A549 (cell line): ENCODE measurements at regions not wholly inside any gene's neighbourhood (a gene's known extent, or its start where the extent isn't known, plus 50 kb on each side); places are given as distances from the start of the nearest gene placed in this dataset.

ENCODE experiments used
- ATAC-seq, 2 experiments: fragments of 200-7000 bp in 1 of 2; fragments of >200 bp in 1 of 2; cut with Nextera tagmentation in 1 of 2; cut with Tn5 transposase in 1 of 2; 3 replicates each; pipeline versions ENCODE4 v1.8.0 to v1.9.1; 2018 to 2020; ENCODE audit warnings: mild to moderate bottlenecking in 1 of 2, moderate library complexity in 1 of 2
- CTCF ChIA-PET: fragments of 300-600 bp; sonication (Branson Sonifier 250); formaldehyde crosslinking; extraction: SDS; loops from one replicate; lab custom pipeline; 2021; ENCODE audit warnings: antibody characterized with exemption, inconsistent platforms; lab: Yijun Ruan, JAX
- POLR2A ChIA-PET: fragments of 350-600 bp; formaldehyde crosslinking; extraction: SDS; loops from one replicate; lab custom pipeline; 2021; ENCODE audit warnings: antibody characterized with exemption, inconsistent platforms; lab: Yijun Ruan, JAX
- DNase-seq, 2 experiments: peaks; one replicate each; pipeline versions ENCODE4 v3.0.0 to v3.0.0-alpha.2; 2011 to 2016; ENCODE audit warnings: low read depth in 1 of 2, low spot score in 1 of 2
- FAIRE-seq: peaks from 2 replicates; lab custom pipeline; 2011; peaks lifted over from hg19 to GRCh38; lab: Jason Lieb, UNC
- H3K27ac ChIP-seq, 2 experiments: fragments of >200 bp; sonication (Bioruptor Twin); formaldehyde crosslinking; 3 replicates each; pipeline ENCODE4 v1.5.1; 2016 to 2017
- H3K4me1 ChIP-seq: fragments of >200 bp; sonication (Bioruptor Twin); formaldehyde crosslinking; 3 replicates; pipeline ENCODE4 v1.6.1; 2016
- H3K4me2 ChIP-seq: fragments of >200 bp; sonication (Bioruptor Twin); formaldehyde crosslinking; 3 replicates; pipeline ENCODE4 v1.6.1; 2016
- H3K4me3 ChIP-seq: fragments of >200 bp; sonication (Bioruptor Twin); formaldehyde crosslinking; 3 replicates; pipeline ENCODE4 v1.5.1; 2016
- H3K9me3 ChIP-seq: fragments of >200 bp; sonication (Bioruptor Twin); formaldehyde crosslinking; 3 replicates; pipeline ENCODE4 v1.6.1; 2016
- BHLHE40 ChIP-seq: IDR thresholded peaks from 2 replicates; pipeline ENCODE4 v1.6.1; 2012; ENCODE audit warnings: low read depth, low read length, inconsistent platforms
- CEBPB ChIP-seq, 2 experiments: fragments of >200 bp in 1 of 2; sonication (Bioruptor Twin) in 1 of 2; formaldehyde crosslinking in 1 of 2; IDR thresholded peaks; 2 replicates each; pipeline ENCODE4 v1.6.1; 2012 to 2016
- CHD2 ChIP-seq: fragments of 150-350 bp; IDR thresholded peaks from 2 replicates; pipeline ENCODE4 v1.6.1; 2014; ENCODE audit warnings: low read length; ENCODE audit not compliant: partially characterized antibody
- CHD4 ChIP-seq: fragments of 200-600 bp; sonication (generic); IDR thresholded peaks from 2 replicates; pipeline ENCODE4 v1.6.1; 2016; ENCODE audit warnings: antibody characterized with exemption, mild to moderate bottlenecking, borderline replicate concordance
- EHF ChIP-seq: fragments of 250-450 bp; sonication (Bioruptor Pico); IDR thresholded peaks from 2 replicates; pipeline ENCODE4 v1.5.0; 2020; ENCODE audit warnings: mild to moderate bottlenecking
- ELK1 ChIP-seq: fragments of 150-350 bp; IDR thresholded peaks from 2 replicates; pipeline ENCODE4 v1.6.1; 2014; ENCODE audit warnings: low read depth, mild to moderate bottlenecking, low read length
- EP300 ChIP-seq, 2 experiments: fragments of >200 bp; sonication (Bioruptor Twin); formaldehyde crosslinking; IDR thresholded peaks; 2 replicates in 1 of 2; 3 replicates in 1 of 2; pipeline ENCODE4 v1.6.1; 2016 to 2017
- FOSB ChIP-seq: fragments of 250-450 bp; sonication (Bioruptor Pico); IDR thresholded peaks from 2 replicates; pipeline ENCODE4 v1.5.0; 2020; ENCODE audit warnings: mild to moderate bottlenecking, moderate library complexity
- HEYL ChIP-seq: fragments of 250-450 bp; sonication (Bioruptor Pico); IDR thresholded peaks from 2 replicates; pipeline ENCODE4 v1.8.0; 2021; ENCODE audit warnings: mild to moderate bottlenecking, moderate library complexity
- HOXA7 ChIP-seq: fragments of 250-450 bp; sonication (Bioruptor Pico); IDR thresholded peaks from 2 replicates; pipeline ENCODE4 v1.5.0; 2020; ENCODE audit warnings: mild to moderate bottlenecking, moderate library complexity
- HOXB5 ChIP-seq: fragments of 250-450 bp; sonication (Bioruptor Pico); IDR thresholded peaks from 2 replicates; pipeline ENCODE4 v1.5.0; 2020; ENCODE audit warnings: mild to moderate bottlenecking, moderate library complexity
- MAX ChIP-seq: IDR thresholded peaks from 2 replicates; pipeline ENCODE4 v1.6.1; 2012
- MAZ ChIP-seq: fragments of 150-350 bp; IDR thresholded peaks from 2 replicates; pipeline ENCODE4 v1.6.1; 2014; ENCODE audit warnings: antibody characterized with exemption, low read depth, low read length, borderline replicate concordance
- NFE2L2 ChIP-seq: fragments of 150-350 bp; conservative IDR thresholded peaks from 2 replicates; pipeline ENCODE4 v1.6.1; 2014; ENCODE audit warnings: low read length
- NPAS2 ChIP-seq: fragments of 250-450 bp; sonication (Bioruptor Pico); IDR thresholded peaks from 2 replicates; pipeline ENCODE4 v1.8.0; 2022; ENCODE audit warnings: mild to moderate bottlenecking, moderate library complexity, borderline replicate concordance
- PHF8 ChIP-seq: fragments of 200-600 bp; sonication (generic); IDR thresholded peaks from 2 replicates; pipeline ENCODE4 v1.6.1; 2016; ENCODE audit warnings: low read depth, mild to moderate bottlenecking, antibody characterized with exemption, moderate library complexity, borderline replicate concordance
- POLR2A ChIP-seq: IDR thresholded peaks from 2 replicates; pipeline ENCODE4 v1.6.1; 2012; ENCODE audit warnings: mild to moderate bottlenecking, low read length
- POLR2AphosphoS2 ChIP-seq: conservative IDR thresholded peaks from 2 replicates; pipeline ENCODE4 v1.6.1; 2012; ENCODE audit warnings: low read length, improper control_type of control experiment, inconsistent platforms
- RAD21 ChIP-seq, 2 experiments: fragments of >200 bp in 1 of 2; sonication (Bioruptor Twin) in 1 of 2; formaldehyde crosslinking in 1 of 2; IDR thresholded peaks in 1 of 2; conservative IDR thresholded peaks in 1 of 2; 2 replicates in 1 of 2; 3 replicates in 1 of 2; pipeline ENCODE4 v1.6.1; 2012 to 2018; ENCODE audit warnings: inconsistent platforms in 1 of 2
- RCOR1 ChIP-seq: fragments of 150-350 bp; IDR thresholded peaks from 2 replicates; pipeline ENCODE4 v1.6.1; 2014; ENCODE audit warnings: antibody characterized with exemption, low read length, low read depth
- RFX5 ChIP-seq: fragments of 450-650 bp; IDR thresholded peaks from 2 replicates; pipeline ENCODE4 v1.7.1; 2014; ENCODE audit warnings: antibody characterized with exemption, mild to moderate bottlenecking, moderate library complexity
- RNF2 ChIP-seq: fragments of 200-600 bp; sonication (generic); IDR thresholded peaks from 2 replicates; pipeline ENCODE4 v1.6.1; 2016; ENCODE audit warnings: low read depth, mild to moderate bottlenecking, antibody characterized with exemption, moderate library complexity, borderline replicate concordance
- SMC3 ChIP-seq: fragments of >200 bp; sonication (Bioruptor Twin); formaldehyde crosslinking; IDR thresholded peaks from 3 replicates; pipeline ENCODE4 v1.6.1; 2018; ENCODE audit warnings: inconsistent platforms
- TFCP2L1 ChIP-seq: fragments of 250-450 bp; sonication (Bioruptor Pico); IDR thresholded peaks from 2 replicates; pipeline ENCODE4 v1.5.0; 2021; ENCODE audit warnings: mild to moderate bottlenecking
- TP53 ChIP-seq: fragments of 250-450 bp; sonication (Bioruptor Pico); IDR thresholded peaks from 2 replicates; pipeline ENCODE4 v1.5.0; 2021; ENCODE audit warnings: mild to moderate bottlenecking, moderate library complexity
- ZFP36 ChIP-seq: fragments of 450-650 bp; IDR thresholded peaks from 2 replicates; pipeline ENCODE4 v1.6.1; 2014; ENCODE audit warnings: borderline replicate concordance; ENCODE audit not compliant: partially characterized antibody
- ZNF302 ChIP-seq: fragments of 250-450 bp; sonication (Bioruptor Pico); IDR thresholded peaks from 2 replicates; pipeline ENCODE4 v1.9.0; 2021; ENCODE audit warnings: inconsistent platforms, mild to moderate bottlenecking, moderate library complexity
- WGBS: methylation state at CpG from one replicate; pipeline ENCODE4 v1.1.6; 2017; ENCODE audit errors: missing lambda C conversion rate; 5-methylcytosine and 5-hydroxymethylcytosine counted together

- TF ChIP-seq FOSB (CRISPR knock-in tag) (no peak), HEYL (CRISPR knock-in tag) (no peak), HOXA7 (CRISPR knock-in tag) (no peak), RFX5 (no peak), CEBPB (IDR thresholded peaks at IDR 0.05) (no peak), TFCP2L1 (CRISPR knock-in tag) (no peak), CHD4 (no peak), EHF (CRISPR knock-in tag) (no peak), SMC3 (no peak), POLR2A (no peak), PHF8 (no peak), BHLHE40 (no peak), NFE2L2 (no peak), ZFP36 (no peak), ZNF302 (CRISPR knock-in tag) (no peak), MAX (no peak), CHD2 (no peak), RNF2 (no peak), EP300 (IDR thresholded peaks at IDR 0.05) (no peak)
- TF ChIP-seq, all 56 proteins: peak for 0
- no peak overlapping the region for H3K4me2 ChIP-seq
- FAIRE-seq (no peak), ATAC-seq (no peak), DNase-seq (no peak)
- CTCF ChIA-PET = interaction anchor here (1.1 to 2.9 kb wide), 5 partner anchors 37 to 181 kb away, joined by 3 to 11 read pairs (median 3); partner anchors contain the start of gene SERPINE2
- POLR2A ChIA-PET = no interaction called here
- H3K4me1 ChIP-seq = no peaks in the 10 kb centered on the region
- H3K4me3 ChIP-seq = no peak overlapping the region
- whole genome bisulfite sequencing = 84% methylated on average over 5 of the region's 5 CpGs
- no peaks in the 10 kb centered on the region for H3K9me3 ChIP-seq
- H3K27ac ChIP-seq = no peak overlapping the region
Observed at GRCh38 chr2:224174990-224175389, 135.9 kb upstream of the SERPINE2 start.

- H3K27ac ChIP-seq = no peak overlapping the region
- ChIA-PET CTCF (interaction anchor here (0.9 to 2.9 kb wide), 5 partner anchors 17 to 181 kb away, joined by 3 to 11 read pairs (median 3); partner anchors contain the start of gene SERPINE2), POLR2A (no interaction called here)
- 40% methylated on average over 1 of the region's 1 CpG for WGBS
- no peak for FAIRE-seq
- no peak overlapping the region for H3K4me3 ChIP-seq
- no peaks in the 10 kb centered on the region for H3K4me1 ChIP-seq
- no peaks in the 10 kb centered on the region for H3K9me3 ChIP-seq
- TF ChIP-seq MAZ (no peak), RAD21 (conservative IDR thresholded peaks at IDR 0.05 in 1 of 2, IDR thresholded peaks at IDR 0.05 in 1 of 2) (no peak), BHLHE40 (no peak), HOXB5 (CRISPR knock-in tag) (no peak), CEBPB (IDR thresholded peaks at IDR 0.05) (no peak), TP53 (no peak), MAX (no peak), FOSB (CRISPR knock-in tag) (no peak), EP300 (IDR thresholded peaks at IDR 0.05) (no peak), NPAS2 (CRISPR knock-in tag) (no peak), HEYL (CRISPR knock-in tag) (no peak), NFE2L2 (no peak), POLR2A (no peak), RCOR1 (no peak), POLR2AphosphoS2 (no peak), SMC3 (no peak), ELK1 (no peak)
- H3K4me2 ChIP-seq = no peak overlapping the region
- ATAC-seq = no peak
- DNase-seq = no peak
Observed at GRCh38 chr2:224174521-224174920, 135.4 kb upstream of the SERPINE2 start.
